HFFc6 (cell line): ENCODE measurements at regions not wholly inside any gene's neighbourhood (a gene's known extent, or its start where the extent isn't known, plus 50 kb on each side); places are given as distances from the start of the nearest gene placed in this dataset.
"Not testable (repeated sequence)": the region's sequence is repeated elsewhere in the genome, so short reads cannot be mapped to it uniquely, and the experiment has no call there.

ENCODE experiments used
- DNase-seq: peaks from one replicate; pipeline ENCODE4 v3.0.0-alpha.2; 2018
- H3K27ac Mint-ChIP-seq: 2 replicates; pipeline ENCODE4 v1.8.0; 2020; ENCODE audit warnings: mild to moderate bottlenecking, mixed read lengths
- H3K27me3 Mint-ChIP-seq: 2 replicates; pipeline ENCODE4 v1.8.0; 2021; ENCODE audit warnings: mild to moderate bottlenecking, moderate library complexity, mixed read lengths; ENCODE audit not compliant: insufficient read depth
- H3K36me3 Mint-ChIP-seq: 2 replicates; pipeline ENCODE4 v1.8.0; 2021; ENCODE audit warnings: low read depth, mixed read lengths
- H3K4me1 Mint-ChIP-seq: 2 replicates; pipeline ENCODE4 v1.8.0; 2020; ENCODE audit warnings: low read depth, mixed read lengths
- H3K4me3 Mint-ChIP-seq: 2 replicates; pipeline ENCODE4 v1.8.0; 2020; ENCODE audit warnings: mild to moderate bottlenecking, moderate library complexity, mixed read lengths
- H3K9me3 Mint-ChIP-seq: 2 replicates; pipeline ENCODE4 v1.8.0; 2020; ENCODE audit warnings: mild to moderate bottlenecking, mixed read lengths
- CTCF ChIP-seq: fragments of 200-600 bp; sonication (generic); IDR thresholded peaks from 2 replicates; pipeline ENCODE4 v1.5.0; 2021; ENCODE audit warnings: antibody characterized with exemption, mild to moderate bottlenecking

DNA sequence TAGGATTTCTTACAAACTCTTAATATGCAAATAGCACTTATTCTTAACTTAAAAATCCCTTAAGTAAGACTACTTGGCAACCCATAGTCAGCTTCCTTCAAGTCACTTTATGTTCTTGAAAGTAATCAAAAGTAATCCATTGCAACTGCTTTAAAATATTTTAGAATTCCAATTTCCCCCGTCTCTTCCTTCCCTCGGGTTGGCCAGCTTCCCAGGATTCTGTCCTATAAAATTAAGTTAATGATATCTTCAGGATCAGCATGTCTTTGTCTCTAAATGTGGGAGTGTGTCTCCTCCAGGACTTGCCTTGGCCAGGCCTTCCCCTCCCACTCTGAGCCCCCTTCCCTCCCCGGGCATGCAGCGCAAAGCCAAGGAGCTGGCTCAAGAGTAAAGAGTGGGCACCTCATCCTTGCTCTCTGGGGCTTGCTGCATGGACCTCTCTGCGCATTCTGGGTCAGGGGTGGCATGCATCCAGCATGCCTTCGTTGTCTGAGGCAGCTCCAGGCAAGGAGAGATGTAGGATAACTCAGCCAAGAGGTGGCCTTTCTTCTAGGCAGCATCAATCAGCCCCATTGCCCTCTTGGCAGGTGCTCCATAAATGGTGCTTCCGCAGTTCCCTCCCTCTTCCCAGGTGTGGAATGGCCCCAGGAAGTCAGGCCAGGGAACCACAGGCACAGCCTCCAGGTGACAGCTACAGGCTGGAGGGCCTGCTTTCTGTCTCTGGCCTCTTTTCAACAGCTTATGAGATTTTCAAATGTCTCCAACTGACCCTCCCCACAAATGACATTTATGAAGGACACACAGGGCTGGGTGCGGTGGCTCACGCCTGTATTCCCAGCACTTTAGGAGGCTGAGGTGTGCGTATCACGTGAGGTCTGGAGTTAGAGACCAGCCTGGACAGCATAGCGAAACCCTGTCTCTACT lies 108.7 kb upstream of the ALDH1A3 start:
- Mint-ChIP-seq H3K36me3 (no peaks in the 10 kb centered on the region), H3K9me3 (no peaks in the 10 kb centered on the region), H3K27ac (no peak overlapping the region; the same call in 1 of the 2 replicates), H3K4me3 (no peak overlapping the region), H3K27me3 (peaks cover 10% of the 10 kb centered on the region; the same call in 1 of the 2 replicates), H3K4me1 (peaks cover 5% of the 10 kb centered on the region; the same call in 1 of the 2 replicates)
- TF ChIP-seq CTCF, result no peak
- DNase-seq, result no peak

- Mint-ChIP-seq H3K36me3 (no peaks in the 10 kb centered on the region), H3K4me3 (no peak overlapping the region), H3K27ac (no peak overlapping the region), H3K27me3 (peaks cover 5% of the 10 kb centered on the region; the same call in 1 of the 2 replicates), H3K4me1 (no peaks in the 10 kb centered on the region), H3K9me3 (no peaks in the 10 kb centered on the region)
- DNase-seq, result no peak
- TF ChIP-seq CTCF, result no peak
Observed at GRCh38 chr15:100771746-100772145, 107.9 kb upstream of the ALDH1A3 start.

DNA sequence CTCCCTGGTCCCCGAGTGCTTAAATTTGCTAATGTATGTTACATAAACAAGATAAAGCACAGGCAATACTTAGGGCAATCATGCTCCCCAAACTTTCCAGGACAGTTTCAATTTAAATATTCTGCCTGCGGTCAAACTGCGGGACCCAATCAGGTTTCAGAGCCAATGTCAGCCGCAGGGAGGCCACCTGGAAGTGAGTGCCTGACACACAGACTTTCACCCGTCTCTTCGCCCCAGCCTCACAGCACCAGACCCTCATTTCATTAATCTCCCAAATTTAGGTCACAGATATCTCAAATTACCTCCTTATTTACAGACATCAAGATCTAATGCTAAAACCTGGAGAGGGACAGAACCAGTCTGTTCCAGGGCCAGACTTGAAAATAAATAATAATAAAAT lies 107.2 kb upstream of the ALDH1A3 start:
- Mint-ChIP-seq H3K4me1 (no peaks in the 10 kb centered on the region), H3K36me3 (no peaks in the 10 kb centered on the region), H3K27ac (no peak overlapping the region), H3K27me3 (peaks cover 5% of the 10 kb centered on the region; the same call in 1 of the 2 replicates), H3K9me3 (no peaks in the 10 kb centered on the region), H3K4me3 (no peak overlapping the region)
- TF ChIP-seq CTCF, result no peak
- DNase-seq, result no peak

DNA sequence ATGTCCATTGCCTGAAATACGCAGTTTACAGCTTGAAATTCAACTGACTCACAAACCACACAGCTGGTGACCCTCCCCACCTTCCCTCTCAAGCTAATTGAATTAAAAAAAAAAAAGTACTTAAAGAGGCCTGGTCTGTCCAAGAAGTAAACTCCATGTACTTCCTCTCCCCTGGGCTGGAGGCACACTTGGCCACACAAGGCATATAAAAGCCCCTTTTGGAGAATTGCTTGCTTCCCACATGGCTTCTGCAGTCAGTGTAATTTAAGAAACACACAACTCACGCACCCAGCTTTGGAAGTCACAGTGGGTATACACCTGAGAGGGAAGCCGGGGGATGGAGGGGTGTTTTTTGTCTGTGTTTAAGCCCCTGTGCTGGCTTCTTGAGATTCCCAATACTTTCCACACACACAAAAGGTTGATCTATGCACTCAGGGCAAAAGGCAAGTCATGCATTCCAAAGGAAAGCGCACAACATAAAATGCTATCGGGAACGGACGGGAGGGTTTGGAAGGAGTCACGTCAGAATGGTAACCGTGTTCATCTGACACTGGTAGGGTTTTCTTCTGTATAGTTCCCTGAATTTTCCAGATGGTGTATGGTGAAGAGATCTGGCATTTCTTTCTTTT lies 106.6 kb upstream of the ALDH1A3 start:
- Mint-ChIP-seq H3K4me3 (no peak overlapping the region), H3K27ac (no peak overlapping the region), H3K9me3 (no peaks in the 10 kb centered on the region), H3K4me1 (no peaks in the 10 kb centered on the region), H3K36me3 (no peaks in the 10 kb centered on the region), H3K27me3 (peaks cover 5% of the 10 kb centered on the region; the same call in 1 of the 2 replicates)
- DNase-seq, result no peak
- TF ChIP-seq CTCF, result no peak

GRCh38 chr15:100774044-100774443 lies 105.6 kb upstream of the ALDH1A3 start:
- H3K36me3 Mint-ChIP-seq, H3K9me3 Mint-ChIP-seq, H3K27ac Mint-ChIP-seq, DNase-seq, H3K27me3 Mint-ChIP-seq, H3K4me3 Mint-ChIP-seq, H3K4me1 Mint-ChIP-seq: not testable (repeated sequence)
